Fibroblast of skin of left quadriceps (primary cell): ENCODE measurements at regions not wholly inside any gene's neighbourhood (a gene's known extent, or its start where the extent isn't known, plus 50 kb on each side); places are given as distances from the start of the nearest gene placed in this dataset.

Source experiments
- DNase-seq, 2 experiments: peaks; one replicate each; pipeline ENCODE4 v3.0.0-alpha.2; 2013; ENCODE audit warnings: low read depth in 2 of 2

DNA sequence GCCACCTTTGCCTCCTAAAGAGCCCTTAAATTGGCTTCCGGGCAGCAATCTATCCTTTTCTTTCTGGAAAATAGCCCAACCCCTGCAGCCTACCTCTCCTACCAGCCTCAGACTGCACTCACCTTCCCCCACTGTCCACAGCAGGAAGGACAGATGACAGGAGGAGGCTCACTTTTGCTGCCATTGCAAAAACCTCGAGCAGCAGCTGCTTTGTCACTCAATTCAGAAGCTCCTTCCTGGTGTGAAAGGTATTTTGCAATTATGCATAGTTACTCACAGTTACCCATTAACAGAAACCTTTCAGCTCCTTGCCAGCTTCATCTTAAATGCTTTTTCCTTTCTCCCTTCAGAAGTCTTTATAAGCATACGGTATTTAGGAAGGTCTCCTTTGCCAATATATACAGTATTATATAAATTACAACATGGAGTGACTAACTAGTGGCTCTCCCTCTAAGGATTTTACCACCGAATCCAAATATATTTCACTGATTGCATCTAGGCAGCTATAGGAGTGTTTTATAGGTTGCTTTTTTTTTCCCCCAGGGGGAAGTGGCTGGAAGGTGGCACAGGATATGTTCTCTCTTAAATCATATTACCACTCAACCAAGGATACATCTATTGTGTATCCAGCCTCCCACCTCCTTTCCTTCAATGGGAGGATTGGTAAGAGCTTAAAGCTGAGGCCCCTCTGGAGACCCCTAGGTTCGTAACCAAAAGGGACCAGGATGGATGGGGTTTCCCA is 142.1 kb upstream of the IPO9 start:
- DNase-seq: no peak

DNA sequence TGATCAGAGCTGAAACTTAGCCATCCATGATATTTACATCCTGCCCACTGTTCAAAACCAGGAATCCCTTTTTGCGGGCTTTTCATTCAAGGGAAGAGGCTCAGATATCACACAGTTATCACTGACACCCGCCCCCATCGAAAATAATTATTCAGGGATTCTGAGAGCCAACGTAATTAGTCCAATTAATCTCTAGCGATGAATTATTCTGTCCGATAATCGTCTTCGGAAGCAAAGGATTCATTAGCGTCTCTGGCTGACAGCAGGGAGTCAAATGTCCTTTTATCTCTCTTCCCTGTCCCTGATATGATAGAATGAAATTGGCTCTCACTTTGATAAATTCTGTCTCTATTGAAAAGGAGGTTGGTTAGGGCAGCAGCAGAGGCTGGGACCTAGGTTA is 140.4 kb upstream of the IPO9 start:
- DNase-seq: no peak

DNA sequence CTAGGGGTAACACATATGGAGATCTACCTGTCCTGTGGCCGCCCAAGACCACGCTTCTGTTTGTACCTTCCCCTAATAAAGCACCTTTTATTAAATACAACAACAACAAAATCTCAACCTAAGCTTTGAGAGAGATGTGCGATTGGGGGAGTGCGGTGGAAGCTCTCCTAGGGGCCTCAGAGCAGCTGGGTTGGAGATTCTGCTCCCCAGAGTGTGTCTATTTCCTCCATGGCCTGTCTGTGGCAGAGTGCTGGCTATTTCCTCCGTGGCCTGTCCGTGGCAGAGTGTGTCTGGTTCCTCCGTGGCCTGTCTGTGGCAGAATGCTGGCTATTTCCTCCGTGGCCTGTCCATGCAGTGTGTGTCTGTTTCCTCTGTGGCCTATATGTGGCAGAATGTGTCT is 139.3 kb upstream of the IPO9 start:
- no peak for DNase-seq

DNA sequence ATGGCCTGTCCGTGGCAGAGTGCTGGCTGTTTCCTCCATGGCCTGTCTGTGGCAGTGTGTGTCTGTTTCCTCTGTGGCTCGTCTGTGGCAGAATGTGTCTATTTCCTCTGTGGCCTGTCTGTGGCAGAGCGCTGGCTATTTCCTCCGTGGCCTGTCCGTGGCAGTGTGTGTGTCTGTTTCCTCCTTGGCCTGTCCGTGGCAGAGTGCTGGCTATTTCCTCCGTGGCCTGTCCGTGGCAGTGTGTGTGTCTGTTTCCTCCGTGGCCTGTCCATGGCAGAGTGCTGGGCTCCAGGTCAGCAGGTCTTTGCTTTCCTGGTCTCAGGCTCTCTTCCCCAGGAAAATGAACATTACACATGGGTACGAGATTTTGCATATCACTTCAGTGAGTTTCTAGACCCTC is 138.4 kb upstream of the IPO9 start:
- DNase-seq: no peak

DNA sequence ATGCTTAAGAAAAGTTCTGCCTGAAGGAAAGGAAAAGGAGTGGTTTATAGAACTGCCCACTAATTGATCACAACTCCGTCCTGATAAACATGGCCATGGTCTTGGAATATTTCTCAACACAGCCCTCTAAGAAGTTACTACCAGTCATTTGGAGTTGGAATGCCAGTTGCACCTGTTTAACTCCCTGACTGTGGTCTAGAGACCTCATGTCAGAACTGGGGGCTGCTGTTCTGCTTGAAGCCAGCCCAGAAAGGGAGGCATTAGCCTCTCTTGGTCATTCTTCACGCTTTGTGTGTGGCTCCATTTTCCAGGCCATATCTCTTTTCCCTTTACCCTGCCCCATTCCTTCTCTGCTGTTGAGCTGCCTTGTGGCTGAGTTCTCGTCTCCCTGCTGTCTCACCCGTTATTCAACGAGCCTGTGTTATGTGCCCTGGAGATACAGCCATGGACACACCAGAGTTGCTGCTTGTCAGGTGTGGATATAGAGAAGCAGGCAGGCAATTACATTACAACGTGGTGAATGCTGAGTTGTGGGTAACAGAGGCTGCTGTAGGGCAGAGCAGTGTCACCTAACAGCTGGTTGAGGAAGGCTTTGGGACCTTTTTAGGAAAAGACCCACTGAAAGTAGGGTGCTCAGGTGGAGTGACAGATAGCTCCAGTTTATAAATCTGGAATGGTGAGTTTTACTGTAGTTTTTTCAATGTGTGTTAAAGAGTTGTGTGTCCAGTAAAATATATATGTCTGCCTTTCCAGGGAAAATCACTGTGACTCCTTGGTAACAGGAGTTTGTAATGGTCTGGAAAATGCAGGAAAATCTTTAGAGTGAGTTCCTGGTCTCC is 137.0 kb upstream of the IPO9 start:
- DNase-seq: no peak

DNA sequence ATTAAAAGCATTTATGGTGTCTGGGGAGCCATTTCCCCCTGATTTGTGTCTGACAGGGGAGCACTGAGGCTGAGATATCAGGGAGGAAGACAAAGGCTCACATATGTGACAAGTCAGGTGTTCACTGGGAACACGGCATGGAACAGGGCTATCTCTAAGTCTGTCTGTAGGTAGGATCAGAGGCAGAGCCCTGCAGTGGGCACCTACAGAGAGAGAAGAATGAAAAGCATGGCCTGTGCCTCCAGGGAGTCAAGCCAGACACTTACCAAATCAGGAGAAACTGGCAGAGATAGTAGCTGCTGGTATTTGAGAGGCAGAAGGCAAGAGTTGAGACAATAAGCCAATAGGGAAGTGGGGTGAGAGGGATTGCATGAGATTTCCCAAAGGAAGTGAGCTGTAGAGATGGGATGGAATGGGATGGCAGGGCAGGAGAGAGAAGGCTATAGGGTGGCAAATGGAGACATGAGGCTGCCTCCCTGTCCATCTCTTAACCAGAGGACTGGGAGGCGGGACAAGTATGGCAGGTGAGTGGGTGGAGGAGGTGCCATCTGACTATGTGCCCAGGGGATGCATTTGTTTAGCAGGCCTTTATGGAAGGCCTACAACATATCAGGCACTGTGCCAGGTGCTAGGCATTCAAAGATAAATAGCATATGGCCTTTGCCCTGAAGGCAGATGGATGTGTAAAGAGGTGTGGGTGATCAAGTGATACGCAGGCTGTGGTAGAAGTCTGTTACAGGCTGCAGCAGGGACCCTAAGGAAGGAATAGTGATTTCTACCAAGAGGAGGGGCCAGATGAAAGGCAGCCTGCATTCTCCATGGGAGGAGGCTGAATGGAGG is 136.2 kb upstream of the IPO9 start:
- no peak for DNase-seq

DNA sequence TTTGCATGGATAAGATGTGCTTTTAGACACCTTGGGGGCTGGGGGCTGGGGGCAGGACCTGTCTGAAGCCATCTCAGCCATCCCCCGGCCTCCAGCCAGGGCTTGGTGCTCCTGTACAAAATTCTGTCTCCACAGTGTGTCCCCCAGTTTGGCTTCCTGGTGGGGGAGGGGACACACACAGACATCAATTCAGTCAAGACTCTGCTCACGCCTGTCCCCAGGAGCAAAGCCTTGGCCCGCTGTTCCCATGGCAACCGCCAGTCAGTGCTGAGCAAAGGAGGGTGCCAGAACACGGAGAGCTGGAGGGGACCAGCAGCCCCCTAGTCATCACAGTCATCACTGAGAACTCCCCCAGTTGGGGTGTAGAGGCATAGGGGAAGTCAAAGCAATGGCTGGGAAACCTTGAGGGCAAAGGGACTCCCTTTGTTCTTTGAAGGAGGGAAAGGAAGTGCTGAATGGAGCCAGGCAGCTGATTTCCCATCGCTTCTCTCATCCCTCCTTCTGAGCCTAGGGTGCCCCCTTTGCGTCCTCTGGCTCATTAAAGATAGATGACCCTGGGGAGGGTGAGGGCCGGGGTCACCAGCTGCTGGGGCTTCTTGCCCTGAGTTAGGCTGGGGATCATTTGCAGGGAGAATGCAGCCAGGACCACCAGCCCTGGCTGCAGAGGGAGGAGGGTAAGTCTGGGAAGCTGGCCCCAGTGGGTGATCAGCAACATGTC is 134.9 kb upstream of the IPO9 start:
- DNase-seq: no peak

DNA sequence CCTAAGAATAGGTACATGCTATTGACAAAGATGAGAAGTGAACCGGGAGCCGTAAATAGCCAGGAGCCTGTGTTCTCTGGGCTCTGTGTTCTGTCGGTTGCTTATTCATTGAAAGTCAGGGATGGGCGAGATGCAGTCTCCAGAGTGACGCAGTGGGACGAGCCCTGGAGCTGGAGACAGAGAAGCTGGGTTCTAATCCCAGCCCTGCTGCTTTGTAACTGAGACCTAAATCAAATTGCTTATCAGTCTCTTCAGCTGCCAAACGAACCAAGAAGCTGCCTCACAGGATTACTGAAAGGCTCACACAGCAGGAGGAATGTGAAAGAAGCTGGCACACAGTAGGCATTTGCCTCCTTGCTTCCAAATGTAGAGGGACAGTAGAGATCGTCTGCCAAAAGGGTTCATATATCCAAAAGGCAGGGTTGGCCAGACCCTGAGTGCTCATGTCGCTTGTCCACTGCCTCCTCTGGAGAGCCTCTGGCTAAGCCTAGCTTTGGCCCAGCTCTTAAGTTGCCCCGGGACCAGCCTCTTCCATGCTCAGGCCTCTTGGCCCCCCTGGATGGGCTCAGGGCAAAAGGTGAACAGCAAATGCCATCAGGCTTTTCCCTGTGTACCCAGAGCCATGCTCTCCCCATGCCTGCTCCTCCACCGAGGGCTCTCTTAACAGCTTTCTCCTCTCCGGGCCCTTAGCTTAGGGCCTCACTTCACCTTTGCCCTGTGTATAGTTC is 134.2 kb upstream of the IPO9 start:
- DNase-seq: no peak

DNA sequence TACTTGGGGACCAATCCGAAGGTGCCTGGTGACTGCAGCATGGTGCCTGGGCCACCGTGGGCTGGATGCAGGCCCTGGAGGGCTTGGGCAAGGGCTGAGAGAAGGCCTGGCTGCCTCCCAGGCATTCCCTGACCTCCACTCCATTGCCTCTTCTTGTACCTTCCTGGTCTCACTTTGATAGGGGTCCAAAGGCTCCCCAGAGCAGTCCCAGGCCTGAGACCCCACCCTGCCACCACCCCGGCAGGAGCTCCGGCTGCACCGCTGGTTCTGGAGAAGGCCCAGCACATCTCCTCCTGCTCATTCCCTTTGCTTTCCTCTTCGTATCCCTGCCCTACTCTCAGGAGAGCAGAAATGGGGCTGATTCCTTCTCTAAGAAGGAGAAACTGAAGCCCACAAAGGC is 133.3 kb upstream of the IPO9 start:
- no peak for DNase-seq

DNA sequence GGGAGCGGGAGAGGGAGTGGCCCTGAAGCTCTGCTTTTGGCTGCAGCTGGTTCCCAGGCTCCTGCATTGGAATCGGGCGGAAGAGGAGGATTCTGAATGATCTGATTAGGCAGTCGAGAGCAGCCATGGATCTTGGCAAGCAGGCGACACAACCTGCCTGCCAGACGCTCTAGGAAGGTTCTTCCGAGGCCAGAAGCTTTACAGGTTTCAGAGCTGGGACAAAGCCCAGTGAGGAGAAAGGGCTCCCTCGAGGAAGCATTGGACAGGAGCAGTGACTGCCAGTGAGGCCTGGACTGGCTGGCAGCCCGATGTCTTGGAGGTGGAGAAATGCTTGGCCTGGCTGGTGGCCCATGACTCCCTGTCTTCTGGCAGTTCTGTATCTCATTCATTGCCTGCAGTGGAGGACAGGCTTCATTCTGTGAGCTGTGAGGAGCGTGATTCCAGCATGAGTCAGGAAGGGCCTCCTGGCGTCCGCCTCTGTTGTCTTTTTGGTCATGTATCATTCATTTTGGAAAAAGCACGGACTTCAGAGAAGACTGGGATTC is 132.7 kb upstream of the IPO9 start:
- DNase-seq: peak; percentile 76 to 77

DNA sequence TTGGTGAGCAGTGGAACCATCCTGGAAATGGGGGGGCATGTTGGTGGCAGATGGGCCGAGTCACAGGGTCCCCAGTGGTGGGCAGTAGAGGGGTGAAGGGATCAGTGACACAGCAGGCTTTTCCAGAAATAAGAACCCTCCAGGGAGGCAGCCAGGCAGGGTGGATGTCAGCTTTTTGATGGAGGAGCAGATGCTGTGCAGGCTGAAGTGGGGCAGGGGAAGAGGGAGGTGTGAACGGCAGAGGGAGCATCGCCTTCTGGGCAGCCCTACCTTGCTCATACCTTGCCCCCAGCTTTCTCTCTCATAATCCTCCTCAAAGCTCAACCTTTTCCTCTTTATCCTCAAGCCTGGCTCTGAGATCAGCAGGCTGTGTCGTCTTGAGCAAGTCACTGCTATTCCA is 131.8 kb upstream of the IPO9 start:
- no peak for DNase-seq

DNA sequence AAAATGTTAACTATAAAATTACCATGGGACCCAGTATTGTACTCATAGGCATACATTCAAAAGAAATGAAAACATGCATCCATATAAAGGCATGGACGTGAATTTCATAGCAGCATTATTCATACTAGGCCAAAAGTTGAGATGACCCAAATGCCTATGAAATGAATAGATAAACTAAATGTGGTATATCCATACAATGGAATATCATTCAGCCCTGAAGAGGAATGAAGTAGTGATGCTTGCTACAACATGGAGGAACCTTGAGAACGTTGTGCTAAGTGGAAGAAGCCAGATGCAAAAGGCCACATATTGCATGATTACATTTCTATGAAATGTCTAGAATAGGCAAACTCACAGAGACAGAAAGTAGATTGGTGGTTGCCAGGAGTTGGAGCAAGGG is 127.1 kb upstream of the IPO9 start:
- no peak for DNase-seq

DNA sequence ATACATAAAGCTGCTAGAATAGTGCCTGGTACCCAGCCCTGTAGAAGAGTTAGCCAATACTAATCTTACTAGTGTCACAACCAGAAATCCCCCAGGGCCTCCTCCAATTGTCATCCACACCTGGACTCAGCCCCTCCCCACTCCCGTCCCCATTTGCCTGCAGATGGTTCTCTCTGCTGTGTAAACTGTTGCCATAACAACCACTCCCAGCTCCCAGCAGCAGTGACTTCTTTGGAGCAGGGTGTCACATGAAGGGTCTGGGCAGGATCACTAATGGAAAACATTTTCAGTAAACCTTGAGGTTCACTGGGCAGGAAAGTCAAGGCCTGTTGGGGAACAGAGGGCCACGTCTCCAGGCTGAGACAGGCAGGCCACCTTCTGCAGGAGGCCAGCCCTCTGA is 126.0 kb upstream of the IPO9 start:
- DNase-seq: no peak

DNA sequence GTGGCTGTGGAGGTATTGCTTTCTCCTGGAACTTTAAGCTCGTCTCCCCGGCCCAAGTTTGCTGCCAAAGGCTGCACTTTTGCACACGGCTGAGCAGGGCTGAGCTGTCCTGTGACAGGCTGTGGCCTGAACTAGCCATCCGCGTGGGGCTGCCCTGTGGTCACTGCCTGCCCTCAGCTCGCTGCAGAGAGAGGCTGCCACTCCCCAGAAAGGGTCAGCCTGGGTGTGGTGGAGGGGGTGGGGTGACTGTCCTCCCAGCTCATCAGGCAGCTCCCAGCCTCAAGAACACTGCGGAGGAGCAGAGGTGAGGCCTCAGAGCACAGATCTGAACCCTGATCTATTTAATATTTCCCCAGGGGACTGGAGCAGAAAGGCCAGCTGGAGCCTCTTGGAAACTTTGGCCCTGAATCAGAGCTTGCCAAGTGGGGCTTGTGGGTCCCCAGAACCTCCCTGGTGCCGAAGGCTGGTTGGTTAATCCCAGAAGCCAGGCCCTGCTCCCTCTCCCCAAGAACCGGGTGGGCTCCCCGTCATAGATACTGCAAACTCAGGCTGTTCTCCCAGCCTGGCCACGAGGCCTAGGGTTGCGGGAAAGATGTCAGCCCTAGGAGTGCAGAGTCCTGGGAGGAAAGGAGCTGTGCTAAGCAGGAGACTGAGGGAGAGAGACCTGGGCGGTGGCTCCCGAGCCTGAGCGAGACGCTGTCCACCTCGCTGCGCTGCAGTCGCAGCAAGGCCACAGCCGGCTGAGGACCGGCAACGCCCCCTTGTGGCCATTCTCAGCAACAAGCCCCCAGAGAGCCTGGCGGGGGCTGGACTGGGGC is 125.1 kb upstream of the IPO9 start:
- peak; percentile 40 to 50 for DNase-seq

DNA sequence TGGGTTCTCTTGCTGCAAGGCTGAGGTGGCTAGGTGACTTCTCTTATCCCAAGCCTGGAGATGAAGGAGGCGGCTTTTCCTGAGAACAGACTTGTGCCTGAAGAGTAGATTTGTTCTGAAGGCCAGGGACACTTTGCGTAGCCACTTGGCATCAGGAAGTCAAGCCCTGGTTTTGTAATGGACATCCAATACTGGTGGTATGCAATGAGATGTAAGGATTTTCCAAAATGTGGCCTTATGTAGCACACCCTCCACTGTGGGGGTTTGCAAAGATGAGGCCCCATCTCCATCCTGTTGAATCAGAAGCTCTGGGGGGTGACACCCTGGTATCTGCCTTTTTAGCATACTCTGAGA is 124.5 kb upstream of the IPO9 start:
- no peak for DNase-seq

DNA sequence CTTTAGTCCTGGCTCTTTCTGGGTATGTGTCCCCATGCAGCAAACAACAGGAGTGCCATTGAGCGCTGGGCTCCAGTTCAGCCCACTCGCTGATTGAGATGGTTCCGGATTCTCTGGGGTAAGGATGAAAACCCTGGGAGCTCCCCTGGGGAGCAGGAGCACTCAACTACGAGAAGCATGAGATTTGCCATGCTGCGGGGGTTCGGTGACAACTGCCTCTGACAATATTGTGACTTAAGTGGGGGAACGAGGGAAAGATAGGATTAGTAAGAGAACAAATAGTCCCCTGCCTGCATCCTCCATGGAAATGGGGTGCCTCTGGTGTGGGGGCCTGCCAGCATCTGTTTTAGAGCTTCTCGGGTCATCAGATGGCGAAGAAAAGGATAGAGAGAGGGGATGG is 123.6 kb upstream of the IPO9 start:
- DNase-seq: no peak

DNA sequence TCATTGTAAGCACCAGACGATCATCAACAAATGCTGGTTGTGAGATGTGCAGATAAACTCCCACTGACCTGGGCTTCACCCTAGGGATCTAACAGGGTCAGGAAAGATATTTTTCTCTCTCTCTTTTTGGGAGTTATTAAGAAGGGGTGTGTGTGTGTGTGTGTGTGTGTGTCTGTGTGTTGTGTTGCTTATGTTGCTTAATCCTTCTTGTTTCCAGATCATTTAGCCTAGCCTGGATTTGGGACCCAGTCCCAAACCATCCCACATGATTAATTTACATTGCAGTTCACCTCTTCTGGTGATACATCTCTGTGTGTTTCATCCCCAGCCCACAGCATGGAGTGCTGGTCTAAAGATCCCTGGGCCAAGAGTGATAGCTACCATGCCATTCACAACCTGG is 122.8 kb upstream of the IPO9 start:
- no peak for DNase-seq

DNA sequence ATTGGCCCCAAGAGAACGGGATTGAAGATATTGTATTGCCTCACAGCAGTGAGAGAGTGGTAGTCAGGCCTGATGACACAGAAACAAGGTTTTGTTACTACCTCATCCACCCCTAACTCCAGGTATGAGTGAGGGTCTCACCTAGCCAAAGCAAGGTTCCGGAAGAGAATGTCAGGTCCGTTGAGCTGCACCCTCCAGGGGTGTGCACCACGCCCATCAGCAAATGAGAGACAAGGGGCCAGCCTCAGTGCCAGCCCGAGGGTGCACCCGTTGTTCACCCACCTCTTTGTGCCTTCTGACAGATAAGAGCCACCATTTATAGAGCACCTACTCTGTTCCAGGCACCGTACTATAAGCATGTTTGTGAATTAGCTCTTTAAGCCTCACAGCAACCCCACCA is 121.9 kb upstream of the IPO9 start:
- no peak for DNase-seq

DNA sequence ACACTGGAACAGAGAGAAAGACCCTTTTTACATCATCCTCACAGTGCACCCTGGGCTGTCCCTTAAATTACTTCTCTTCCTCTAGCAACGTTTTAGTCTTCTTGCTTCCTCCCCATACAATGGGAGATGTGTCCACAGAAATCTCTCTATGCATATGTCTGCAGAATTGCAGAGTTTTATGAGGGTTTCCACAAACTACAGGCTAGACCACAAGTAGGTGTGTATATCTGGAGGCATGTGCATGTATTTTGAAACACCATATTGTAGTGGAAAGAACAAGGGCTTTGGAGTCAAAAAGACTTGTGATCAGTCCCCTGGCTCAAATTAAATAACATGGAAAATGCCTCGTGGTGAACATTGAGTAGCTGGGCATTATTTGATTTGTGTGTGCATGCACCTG is 121.3 kb upstream of the IPO9 start:
- no peak for DNase-seq

DNA sequence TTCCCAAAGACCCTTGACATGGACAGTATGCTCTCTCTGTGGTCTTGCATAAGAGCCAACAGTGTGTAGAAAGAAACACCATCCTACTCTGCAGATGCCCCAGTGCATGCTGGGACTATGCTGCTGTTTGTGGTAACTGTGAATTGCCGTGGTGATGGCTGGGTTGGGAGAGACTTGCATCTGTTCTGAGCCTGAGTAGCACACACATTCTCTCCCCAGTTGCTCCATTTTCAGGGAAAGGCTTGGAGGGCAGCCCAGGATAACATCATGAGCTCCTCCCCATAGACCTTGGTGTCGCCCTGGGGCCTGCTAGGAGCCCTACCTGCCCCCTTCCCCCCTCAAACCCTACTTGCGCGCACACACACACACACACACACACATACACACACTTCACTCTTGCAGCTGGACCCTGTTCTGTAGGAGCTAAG is 120.9 kb upstream of the IPO9 start:
- DNase-seq: peak; percentile 44 to 51
